ENCODE measurements at regions not wholly inside any gene's neighbourhood (a gene's known extent, or its start where the extent isn't known, plus 50 kb on each side); places are given as distances from the start of the nearest gene placed in this dataset.

GRCh38 chr4:100290585-100290984, 100.3 kb upstream of the DDIT4L start:
- TF ChIP-seq CTCF (IDR thresholded peaks at IDR 0.05): no peak
- Mint-ChIP-seq H3K27me3 (no peaks in the 10 kb centered on the region), H3K9me3 (no peaks in the 10 kb centered on the region), H3K4me1 (ENCODE audit: low read depth) (no peaks in the 10 kb centered on the region), H3K4me3 (no peak overlapping the region), H3K36me3 (ENCODE audit: low read depth) (no peaks in the 10 kb centered on the region), H3K27ac (no peak overlapping the region)
- Histone ChIP-seq H3K27ac (ENCODE audit: low read depth in 1 of 2, low read length in 2 of 2) (no peak overlapping the region), H3K27me3 (ENCODE audit: control insufficient read depth in 1 of 2, insufficient read depth in 2 of 2, low read length in 2 of 2) (no peaks in the 10 kb centered on the region), H3K9me3 (ENCODE audit: control insufficient read depth in 1 of 2, insufficient read depth in 1 of 2, low read length in 2 of 2) (no peaks in the 10 kb centered on the region), H3K36me3 (ENCODE audit: insufficient read depth, low read length) (no peaks in the 10 kb centered on the region), H3K4me1 (ENCODE audit: insufficient read depth, low read length) (no peaks in the 10 kb centered on the region), H3K4me3 (ENCODE audit: low read length) (no peak overlapping the region)
- ATAC-seq (ENCODE audit: poor library complexity) (no peak), DNase-seq (no peak)
- ChIA-PET CTCF (no interaction called here), POLR2A (no interaction called here)
- intact Hi-C loops (cut with DNase I, micrococcal nuclease): no loop called here

- no peaks in the 10 kb centered on the region for H3K9me3 ChIP-seq (ENCODE audit: control insufficient read depth in 1 of 2, insufficient read depth in 1 of 2, low read length in 2 of 2)
Observed at GRCh38 chr4:100289946-100290345, 99.7 kb upstream of the DDIT4L start.

GRCh38 chr4:100289530-100289888, 99.2 kb upstream of the DDIT4L start:
- POLR2A ChIA-PET: no interaction called here
- H3K9me3 ChIP-seq (ENCODE audit: control insufficient read depth in 1 of 2, insufficient read depth in 1 of 2, low read length in 2 of 2): no peaks in the 10 kb centered on the region
- TF ChIP-seq CTCF (IDR thresholded peaks at IDR 0.05): no peak
- H3K4me3 ChIP-seq (ENCODE audit: low read length): no peak overlapping the region
- no peak overlapping the region for H3K27ac ChIP-seq (ENCODE audit: low read depth in 1 of 2, low read length in 2 of 2)
- no peak overlapping the region for H3K27ac Mint-ChIP-seq
- no peaks in the 10 kb centered on the region for H3K4me1 Mint-ChIP-seq (ENCODE audit: low read depth)
- DNase-seq: no peak
- no peaks in the 10 kb centered on the region for H3K36me3 Mint-ChIP-seq (ENCODE audit: low read depth)
- ATAC-seq (ENCODE audit: poor library complexity): no peak
- no peaks in the 10 kb centered on the region for H3K9me3 Mint-ChIP-seq
- CTCF ChIA-PET: no interaction called here
- no peaks in the 10 kb centered on the region for H3K27me3 ChIP-seq (ENCODE audit: control insufficient read depth in 1 of 2, insufficient read depth in 2 of 2, low read length in 2 of 2)
- intact Hi-C loops (cut with DNase I, micrococcal nuclease): no loop called here
- no peaks in the 10 kb centered on the region for H3K36me3 ChIP-seq (ENCODE audit: insufficient read depth, low read length)
- no peaks in the 10 kb centered on the region for H3K4me1 ChIP-seq (ENCODE audit: insufficient read depth, low read length)
- H3K4me3 Mint-ChIP-seq: no peak overlapping the region
- no peaks in the 10 kb centered on the region for H3K27me3 Mint-ChIP-seq

More at GRCh38 chr4:100289946-100290345, 99.7 kb upstream of the DDIT4L start:
- TF ChIP-seq CTCF (IDR thresholded peaks at IDR 0.05): no peak
- Mint-ChIP-seq H3K36me3 (ENCODE audit: low read depth) (no peaks in the 10 kb centered on the region), H3K27me3 (no peaks in the 10 kb centered on the region), H3K27ac (no peak overlapping the region), H3K4me1 (ENCODE audit: low read depth) (no peaks in the 10 kb centered on the region), H3K4me3 (no peak overlapping the region), H3K9me3 (no peaks in the 10 kb centered on the region)
- DNase-seq (no peak), ATAC-seq (ENCODE audit: poor library complexity) (no peak)
- POLR2A ChIA-PET: no interaction called here
- no peaks in the 10 kb centered on the region for H3K36me3 ChIP-seq (ENCODE audit: insufficient read depth, low read length)
- no peaks in the 10 kb centered on the region for H3K4me1 ChIP-seq (ENCODE audit: insufficient read depth, low read length)
- no peak overlapping the region for H3K4me3 ChIP-seq (ENCODE audit: low read length)
- CTCF ChIA-PET: no interaction called here
- H3K27me3 ChIP-seq (ENCODE audit: control insufficient read depth in 1 of 2, insufficient read depth in 2 of 2, low read length in 2 of 2): no peaks in the 10 kb centered on the region
- no peak overlapping the region for H3K27ac ChIP-seq (ENCODE audit: low read depth in 1 of 2, low read length in 2 of 2)
- intact Hi-C loops (cut with DNase I, micrococcal nuclease): no loop called here

All from CD4-positive, alpha-beta T cell (primary cell).